ENCODE measurements at regions not wholly inside any gene's neighbourhood (a gene's known extent, or its start where the extent isn't known, plus 50 kb on each side); places are given as distances from the start of the nearest gene placed in this dataset.

DNA sequence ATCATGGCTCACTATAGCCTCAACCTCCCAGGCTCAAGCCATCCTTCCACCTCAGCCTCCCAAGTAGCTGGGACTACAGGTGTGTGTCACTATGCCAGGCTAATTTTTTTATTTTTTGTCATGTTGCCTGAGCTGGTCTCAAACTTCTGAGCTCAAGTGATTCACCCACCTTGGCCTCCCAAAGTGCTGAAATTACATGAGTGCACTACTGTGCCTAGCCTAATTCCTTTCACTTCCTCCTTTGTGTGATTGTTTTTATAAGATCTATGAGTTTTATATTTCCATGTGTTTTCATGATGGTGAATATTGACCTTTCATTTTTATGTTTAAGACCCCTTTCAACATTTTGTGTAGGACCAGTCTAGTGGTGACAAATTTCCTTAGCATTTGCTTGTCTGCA lies 55.2 kb upstream of the IL12B start:
- no peak for DNase-seq

DNA sequence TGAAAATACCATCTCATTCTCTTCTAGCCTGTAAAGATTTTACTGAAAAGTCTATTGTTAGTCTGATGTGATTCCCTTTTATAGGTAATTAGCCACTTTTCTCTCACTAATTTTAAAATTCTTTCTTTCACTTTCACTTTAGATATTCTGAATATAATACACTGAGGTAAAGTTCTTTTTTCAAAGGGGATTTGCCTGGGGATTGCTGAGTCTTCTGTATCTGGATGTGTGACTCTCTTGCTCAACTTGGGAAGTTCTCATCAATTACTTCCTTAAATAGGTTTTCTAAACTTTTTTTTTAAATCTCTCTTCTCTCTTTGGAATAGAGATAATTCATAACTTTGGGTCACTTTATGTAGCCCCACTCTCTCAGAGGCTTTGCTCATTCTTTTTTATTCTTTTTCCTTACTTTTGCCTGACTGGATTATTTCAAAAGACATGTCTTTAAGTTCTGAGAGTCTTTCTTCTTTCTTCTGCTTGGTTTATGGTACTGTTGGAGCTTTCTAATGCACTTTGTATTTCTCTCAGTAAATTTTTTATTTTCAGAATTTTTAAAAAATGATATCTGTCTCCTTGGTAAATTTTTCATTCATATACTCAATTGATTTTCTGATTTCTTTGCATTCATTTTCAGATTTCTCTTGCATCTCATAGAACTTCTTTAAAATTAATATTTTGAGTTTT lies 55.9 kb upstream of the IL12B start:
- no peak for DNase-seq

DNA sequence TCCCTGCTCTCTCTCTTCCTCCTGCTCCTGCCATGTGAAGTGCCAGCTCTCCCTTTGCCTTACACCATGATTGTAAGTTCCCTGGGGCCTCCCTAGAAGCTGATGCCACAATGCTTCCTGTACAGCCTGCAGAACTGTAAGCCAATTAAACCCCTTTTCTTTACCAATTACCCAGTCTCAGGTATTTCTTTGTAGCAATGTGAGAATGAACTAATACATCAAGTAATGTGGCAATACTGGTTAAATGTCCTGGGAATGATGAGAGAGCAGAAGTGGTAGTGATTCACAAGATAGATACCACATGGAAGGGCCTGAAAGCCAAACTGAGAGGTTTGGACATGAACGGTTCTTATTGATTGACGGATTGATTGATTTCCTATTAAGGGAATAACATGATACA lies 62.6 kb upstream of the IL12B start:
- no peak for DNase-seq

DNA sequence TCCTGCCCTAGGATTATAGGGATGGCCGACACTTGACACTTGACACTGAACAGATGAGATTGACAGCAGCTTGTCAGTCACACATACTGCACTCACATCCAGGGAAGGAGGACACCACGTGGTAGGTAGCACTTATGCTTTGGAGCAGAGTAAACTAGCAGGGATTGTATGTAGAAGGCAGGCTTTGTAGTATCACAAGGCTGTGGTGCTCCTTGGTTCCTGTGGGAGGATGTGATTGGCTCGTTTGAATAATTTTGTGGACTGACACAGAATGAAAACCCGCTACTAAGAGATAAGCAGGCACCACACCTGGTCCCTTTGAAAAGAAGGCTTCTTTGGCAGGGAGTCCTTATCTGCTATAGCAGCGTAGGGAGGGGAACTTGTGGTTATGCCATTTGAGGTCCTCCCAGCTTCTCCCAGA lies 63.6 kb upstream of the IL12B start:
- no peak for DNase-seq

DNA sequence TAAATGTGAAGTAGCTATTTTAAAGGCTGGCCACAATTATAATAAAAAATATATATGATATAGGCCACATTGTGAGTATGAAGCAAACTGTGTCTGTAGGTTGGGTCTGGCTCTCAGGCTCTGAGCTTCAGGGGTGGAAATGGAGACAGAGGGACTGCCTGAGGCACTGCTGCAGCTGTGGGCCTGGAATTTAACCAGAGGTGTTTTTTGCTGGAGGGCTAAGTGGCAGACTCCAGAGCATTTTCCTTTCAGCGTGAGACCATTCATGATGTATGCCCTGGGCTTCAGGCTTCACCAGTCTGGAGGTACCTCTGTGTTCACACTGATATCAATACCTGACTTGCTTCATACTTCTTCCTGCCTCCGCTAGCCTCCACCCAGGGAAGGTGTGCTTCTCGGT lies 64.9 kb upstream of the IL12B start:
- DNase-seq: no peak

DNA sequence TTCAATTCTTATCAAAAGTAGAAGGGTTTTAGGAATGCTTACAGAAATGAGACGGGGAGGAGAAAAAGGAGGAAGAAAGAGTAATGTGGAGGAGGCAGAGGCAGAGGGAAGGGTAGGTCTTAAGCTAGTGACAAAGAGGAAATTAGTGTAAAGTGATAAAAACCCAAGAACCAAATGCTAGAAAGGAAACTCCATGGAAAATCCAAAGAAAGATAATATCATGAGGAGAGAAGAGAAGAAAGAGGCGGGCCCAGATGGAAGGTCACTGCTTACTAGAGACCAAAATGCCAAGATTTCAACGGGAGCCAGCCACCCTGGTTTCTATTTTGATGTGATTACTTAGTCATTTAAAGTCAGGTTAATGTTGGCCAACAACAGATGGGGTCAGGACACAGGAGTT lies 68.6 kb upstream of the IL12B start:
- no peak for DNase-seq

DNA sequence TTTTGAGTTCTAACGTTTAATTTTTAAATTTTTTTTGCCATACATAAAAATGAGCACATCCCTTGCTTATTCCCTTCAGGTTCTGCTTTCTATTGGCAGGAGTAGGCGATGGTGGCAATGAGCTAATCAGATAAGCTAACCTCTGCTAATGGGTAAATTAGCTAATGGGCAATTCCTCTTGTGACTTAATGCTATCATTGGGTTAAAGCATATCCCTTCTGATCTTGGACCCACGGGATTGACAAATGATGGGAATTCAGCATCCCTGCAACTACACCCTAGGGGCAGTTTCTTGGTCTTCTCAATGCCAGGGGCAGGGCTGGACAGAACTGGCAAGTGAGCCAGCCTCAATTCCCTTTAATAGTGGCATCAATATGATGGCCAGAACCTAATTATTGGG lies 70.2 kb upstream of the IL12B start:
- no peak for DNase-seq

DNA sequence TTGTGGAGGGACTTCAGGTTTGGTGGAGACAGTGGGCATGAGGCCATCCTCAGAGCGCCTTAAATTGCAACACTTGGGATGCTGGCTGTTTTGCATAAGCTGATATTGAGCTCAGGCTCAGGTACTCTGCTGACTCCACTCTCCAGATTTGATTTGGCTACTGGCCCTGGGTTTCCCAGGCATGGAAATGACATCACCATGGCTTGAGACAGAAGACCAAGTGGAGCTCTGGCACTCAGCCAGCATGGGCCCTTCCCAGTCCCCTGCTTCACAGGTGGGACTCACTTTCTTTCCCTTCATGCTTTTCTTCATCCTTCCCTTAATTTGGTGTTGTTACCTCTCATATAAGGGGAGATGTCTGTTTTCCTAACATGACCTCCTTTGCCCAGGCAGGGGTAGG lies 72.0 kb upstream of the IL12B start:
- DNase-seq: peak; percentile 31

DNA sequence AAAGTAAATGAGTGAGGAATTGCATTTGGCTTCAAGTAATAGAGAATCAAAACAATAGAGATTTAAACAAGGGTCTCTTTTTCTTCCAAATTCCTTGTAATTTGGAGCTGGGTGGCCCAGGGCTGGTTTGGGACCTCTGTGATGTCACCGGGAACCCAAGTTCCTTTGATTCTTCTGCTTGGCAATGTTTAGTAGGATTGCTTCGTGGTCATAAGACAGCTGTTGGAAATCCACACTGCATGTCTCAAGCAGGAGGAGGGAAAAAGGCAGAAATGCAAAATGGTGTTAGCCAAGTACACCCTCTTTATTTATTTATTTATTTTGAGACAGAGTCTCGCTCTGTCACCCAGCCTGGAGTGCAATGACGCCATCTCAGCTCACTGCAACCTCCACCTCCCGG lies 72.6 kb upstream of the IL12B start:
- DNase-seq: no peak

DNA sequence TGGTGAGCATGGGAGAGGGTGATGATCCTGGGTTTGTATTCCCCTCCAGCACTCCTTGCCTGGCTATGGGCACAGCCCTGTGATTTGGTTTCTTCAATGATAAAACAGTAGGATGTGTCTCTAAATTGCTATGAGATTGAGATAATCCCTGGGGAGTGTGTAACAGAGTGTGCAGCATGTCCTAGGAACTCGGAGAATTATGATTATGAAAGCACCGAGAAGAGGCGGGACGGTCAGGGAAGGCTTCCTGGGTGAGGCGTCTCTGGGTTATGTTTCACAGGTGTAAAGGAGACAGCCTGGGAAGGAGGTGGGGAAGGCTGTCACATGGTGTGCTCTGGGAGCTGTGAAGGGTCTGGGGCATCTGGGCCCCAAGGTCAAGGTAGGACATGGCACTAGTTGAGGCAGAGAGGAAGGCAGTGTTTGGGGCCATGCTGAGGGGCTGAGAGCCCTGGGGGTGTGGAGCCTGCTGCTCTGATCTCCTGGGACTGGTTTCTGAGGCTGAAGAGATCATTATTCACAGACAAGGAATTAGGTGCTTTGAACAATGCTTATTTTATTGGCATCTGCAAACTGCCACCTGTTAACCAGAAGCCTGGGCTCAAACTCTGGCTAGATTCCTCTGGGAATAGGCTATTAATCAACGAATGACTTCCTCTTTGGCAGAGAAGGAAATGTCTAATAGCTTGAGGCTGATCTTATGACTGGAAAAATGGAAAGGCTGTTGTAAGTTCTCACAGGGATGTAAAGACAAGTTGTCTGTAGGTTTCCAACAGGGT lies 73.8 kb upstream of the IL12B start:
- DNase-seq: peak; percentile 20

DNA sequence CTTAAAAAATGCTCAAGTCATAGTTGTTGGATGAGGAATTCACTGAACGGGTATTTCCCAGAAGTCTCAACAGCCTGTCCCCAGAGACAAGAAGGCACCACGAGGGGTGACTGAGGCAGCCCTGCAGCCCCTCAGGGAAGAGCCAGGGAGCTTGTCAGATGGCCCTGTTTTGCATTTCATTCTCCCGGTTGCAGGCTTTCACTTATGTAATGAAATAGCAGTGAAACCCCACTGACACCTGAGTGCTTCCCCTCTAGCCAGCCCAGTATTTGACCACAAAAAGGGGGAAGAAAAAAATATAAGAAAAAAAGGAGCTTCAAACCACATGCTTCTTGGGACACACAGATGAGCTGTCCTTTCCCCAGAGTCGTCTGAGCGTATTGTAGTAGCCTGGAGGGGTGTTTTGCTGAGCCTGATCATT lies 75.3 kb upstream of the IL12B start:
- no peak for DNase-seq

DNA sequence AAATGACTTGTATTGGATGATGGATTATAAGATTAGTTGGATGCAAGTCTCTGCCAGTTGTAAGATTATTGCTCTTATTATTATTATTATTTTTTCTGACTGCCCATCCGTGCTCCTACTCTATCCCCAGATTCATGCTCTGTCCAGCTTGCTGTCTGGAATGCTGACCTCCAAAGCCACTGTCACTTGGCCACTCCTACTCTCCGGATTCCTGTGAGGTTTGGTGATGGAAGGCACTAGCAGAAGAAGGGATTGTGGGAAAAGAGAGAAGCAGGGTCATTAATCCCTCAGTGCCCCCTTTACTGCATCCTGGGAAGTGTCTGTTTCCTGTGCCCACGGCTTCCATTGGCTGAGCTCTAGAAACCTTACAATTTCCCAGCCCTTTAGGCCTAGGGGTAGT lies 76.3 kb upstream of the IL12B start:
- no peak for DNase-seq

DNA sequence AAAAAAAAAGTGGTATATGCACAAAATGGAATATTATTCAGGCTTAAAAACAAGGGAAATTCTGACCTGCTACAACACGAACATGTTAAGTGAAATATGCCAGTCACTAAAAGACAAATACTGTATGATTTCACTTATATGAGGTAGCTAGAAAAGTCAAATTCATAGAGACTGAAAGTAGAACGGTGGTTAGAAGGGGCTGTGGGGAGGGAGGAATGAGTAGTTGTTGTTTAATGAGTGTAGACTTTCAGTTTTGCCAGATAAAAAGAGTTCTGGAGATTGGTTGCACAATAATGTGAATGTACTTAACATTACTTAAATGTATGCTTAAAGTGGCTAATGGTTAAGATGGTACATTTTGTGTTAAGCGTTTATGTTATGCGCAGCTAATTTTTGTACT lies 79.5 kb upstream of the IL12B start:
- DNase-seq: no peak

DNA sequence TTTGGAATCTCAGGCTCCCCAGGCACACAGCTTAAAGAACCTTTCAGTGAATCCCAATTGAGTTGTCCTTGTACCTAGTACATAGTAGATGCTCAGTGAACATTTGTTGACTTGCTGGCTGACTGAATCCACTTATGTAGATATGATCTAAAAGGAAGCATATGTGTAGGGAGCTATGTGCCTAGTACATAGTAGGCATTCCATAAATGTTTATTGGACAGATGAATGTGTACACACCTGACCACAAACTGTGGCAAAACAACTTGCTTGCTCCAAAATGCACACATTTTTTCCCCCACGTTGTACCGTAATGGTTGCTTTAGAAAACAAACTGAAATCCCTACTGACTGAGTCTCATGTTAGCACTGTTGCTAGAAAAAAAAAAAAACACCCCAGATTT lies 80.2 kb upstream of the IL12B start:
- DNase-seq: peak; percentile 22

DNA sequence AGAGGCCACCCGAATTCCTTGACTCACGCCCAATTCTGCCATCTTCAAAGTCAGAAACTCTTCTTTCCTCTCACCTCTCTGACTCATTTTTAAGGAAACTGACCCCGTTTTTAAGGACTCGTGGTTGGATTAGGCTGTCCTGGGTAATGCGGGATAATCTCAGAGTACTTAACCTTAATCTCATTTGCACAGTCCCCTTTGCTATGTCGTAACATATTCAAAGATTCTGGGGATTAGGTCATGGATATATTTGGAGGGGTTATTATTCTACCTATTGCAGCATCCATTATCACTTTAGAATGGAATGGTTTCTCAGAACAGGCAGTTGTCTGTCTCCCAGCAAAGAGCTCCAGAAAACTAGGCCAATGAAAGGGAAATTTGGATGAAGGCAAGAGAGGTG lies 80.8 kb upstream of the IL12B start:
- DNase-seq: no peak

DNA sequence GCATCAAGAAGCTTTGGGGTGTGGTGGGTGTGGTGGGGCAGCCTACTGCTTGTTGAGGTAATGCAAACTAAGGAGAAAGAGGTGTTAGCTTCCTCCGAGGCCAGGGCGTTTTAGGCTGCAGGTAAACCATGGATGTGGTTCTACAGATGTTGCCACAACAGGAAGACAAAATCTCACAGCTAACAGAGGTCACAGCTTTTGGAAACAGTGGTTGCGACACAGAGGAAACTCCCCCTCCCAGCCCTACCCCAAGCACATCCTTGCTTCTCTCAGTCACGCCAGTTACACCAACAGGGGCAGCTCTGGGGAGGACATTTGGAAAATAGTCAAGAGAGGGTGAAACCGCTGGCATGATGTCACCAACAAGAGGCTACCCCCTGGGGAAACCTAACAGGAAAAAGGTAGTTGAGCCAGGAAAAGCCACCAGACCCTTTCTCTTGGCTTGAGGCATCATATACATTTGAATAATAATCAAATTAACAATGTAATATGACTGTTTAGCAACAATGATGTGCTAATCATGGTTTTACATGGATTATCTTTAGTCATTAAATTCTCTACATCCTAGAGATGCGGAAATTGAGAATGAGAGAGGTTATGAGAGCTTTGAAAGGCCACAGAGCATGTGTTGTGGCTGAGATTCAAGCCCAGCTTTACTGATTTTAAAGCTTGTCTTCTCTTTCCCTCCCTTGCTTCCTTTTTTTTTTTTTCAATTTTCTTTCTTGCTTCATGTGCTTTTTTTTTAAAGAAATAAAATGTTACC lies 82.2 kb upstream of the IL12B start:
- no peak for DNase-seq

DNA sequence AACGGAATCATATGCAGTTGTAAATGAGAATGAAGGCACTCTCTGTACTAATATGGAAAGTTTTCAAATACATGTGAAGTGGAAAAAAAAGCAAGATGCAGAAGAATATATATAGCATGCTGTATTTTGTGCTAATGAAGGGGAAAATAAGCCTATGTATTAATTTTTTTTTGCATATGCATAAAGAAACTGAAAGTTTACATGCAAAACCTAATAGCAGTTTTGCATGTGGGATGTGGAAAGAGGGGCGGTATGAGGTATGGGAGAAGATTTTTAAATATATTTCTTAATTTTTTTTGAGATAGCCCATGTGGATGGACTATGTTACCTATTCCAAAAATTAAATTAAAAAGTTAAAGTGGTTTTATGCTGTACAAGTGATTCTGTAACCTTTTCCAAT lies 83.7 kb upstream of the IL12B start:
- no peak for DNase-seq

DNA sequence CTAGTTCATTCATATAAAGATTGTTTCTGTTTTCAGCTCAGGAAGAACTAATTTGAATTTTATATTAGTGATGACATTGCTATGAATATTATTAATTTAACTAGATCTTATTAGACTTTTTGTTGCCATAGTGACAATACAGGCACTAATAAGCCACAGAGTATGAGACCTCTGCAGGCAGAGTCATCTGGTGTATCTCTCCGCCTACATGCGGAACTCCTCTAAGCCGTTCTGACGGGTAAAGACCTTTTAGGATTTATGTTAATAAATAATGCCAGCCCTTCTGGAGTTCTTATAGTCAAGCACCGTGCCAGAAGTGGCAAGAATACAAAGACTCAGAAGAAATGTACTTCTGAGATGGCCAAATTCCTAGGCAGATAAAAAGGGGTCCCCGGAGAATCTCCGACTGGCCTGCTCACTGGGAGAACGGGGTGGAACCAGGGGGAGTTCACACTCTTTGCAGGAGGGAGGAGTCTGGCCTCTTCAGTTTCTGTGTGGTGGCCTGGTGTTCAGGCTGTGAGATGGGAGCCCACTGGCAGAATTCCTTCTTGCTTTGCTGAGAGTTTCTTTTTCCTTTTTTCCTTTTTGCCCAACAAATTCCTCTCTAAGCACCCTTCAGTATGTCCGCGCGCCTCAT lies 85.1 kb upstream of the IL12B start:
- peak; percentile 9 for DNase-seq

DNA sequence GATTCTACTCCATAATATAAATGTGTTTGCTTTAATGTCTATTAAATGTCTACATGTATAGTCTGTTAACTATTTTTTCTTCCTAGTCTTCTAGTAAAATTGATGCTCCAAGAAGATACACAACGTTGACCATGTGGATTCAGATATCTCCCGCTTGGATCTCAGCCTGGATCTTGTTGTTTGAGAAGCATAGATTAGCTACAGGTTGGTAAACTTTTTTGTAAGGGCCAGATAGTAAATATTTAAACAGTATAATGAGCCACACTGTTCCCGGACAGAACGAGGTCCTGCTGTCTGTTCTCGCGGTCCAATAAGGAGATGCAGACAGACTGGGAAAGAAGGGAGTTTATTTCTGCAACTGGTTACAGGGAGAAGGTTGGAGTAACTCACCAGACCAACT lies 86.2 kb upstream of the IL12B start:
- no peak for DNase-seq

DNA sequence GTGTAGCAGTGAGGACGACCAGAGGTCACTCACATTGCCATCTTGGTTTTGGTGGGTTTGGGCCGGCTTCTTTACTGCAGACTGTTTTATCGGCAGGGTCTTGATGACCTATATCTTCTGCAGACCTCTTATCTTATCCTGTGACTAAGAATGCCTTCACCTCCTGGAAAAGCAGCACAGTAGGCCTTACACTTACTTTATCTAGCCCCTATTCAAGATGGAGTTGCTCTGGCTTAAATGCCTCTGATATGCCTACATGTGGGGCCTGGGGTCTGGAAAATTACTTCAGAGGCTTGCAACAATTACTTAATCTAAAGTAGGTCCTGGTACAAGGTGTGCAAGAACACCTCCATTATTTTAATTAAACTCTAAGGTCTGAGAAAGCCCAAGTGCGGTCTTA lies 86.9 kb upstream of the IL12B start:
- DNase-seq: no peak

DNA sequence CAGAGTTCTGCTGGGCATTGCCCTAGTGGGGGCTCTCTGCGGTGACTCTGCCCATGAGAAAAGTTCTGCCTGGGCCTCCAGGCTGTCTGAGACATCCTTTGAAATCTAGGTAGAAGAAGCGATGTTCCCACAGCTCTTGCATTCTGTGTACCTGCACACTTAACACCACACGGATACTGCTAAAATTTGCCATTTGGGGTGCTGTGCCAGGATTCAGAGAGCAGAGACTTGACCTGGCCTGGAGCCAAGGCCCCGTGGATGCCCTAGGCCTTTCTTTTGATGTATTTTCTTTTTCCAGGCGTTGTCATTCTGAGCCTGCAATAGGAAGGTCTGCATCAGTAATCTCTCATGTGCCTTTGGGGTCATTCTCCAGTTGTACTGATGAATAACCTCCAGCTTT lies 89.3 kb upstream of the IL12B start:
- no peak for DNase-seq

DNA sequence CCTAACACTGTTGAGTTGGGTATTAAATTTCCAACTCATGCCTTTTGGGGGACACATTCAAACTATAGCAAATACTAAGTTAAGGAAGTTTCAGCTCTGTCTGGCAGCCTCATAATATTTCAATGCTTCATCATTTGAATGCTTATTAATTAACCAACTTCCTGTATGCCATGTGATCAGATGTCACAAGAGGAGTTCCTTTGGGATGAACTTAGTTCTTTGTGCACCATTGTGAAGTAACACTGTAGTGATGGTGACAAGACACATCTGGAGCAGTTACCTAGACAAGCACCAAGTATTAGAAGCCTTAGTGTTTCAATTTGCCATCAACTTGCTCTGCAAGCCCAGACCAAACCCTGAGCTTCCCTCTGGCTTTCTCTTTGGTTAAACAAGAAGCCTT lies 90.7 kb upstream of the IL12B start:
- DNase-seq: no peak

DNA sequence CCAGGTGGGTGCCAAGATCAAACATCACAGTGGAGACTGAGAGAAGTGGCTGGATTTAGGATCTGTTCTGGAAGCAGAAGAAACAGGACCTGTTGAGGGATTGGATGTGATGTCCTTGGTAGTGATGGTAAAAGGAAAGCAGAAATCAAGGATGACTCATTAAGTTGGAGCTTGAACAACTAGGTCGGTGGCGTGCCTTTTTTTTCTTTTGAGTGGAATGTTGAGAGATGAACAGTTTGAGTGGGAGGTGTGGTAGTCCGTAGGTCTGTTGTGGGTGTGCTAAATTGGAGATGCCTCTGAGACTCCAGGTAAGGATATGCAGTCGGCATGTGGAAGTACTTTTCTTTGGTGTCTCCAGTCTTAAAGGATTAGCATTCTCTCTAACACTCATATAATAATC lies 92.1 kb upstream of the IL12B start:
- no peak for DNase-seq

DNA sequence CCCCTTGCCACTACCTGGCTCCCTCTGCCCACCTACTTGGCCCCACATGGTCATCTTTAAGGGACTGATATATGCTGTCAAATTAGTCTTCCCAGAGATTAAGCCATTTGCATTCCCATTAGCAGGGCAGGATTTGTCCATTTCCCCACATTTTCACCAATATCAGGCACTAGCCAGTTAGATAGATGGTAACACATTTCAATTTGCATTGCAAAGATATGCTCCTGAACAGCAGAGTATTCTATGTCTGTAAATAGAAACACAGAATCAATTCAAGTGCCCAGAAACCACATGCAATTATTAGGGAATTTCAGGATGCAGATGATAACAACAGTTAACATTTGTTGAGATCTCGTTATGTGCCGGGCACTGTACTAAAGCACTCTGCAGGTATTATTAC lies 92.6 kb upstream of the IL12B start:
- no peak for DNase-seq
